SU-DHL-6 (cell line): ENCODE measurements at regions not wholly inside any gene's neighbourhood (a gene's known extent, or its start where the extent isn't known, plus 50 kb on each side); places are given as distances from the start of the nearest gene placed in this dataset.

ENCODE experiments used
- H2AFZ ChIP-seq: fragments of 200-600 bp; sonication (generic); 2 replicates; pipeline ENCODE4 v1.6.1; 2014; ENCODE audit warnings: low read depth, mild to moderate bottlenecking, moderate library complexity, mixed read lengths, antibody characterized with exemption, low read length; ENCODE audit not compliant: severe bottlenecking
- H3F3A ChIP-seq: fragments of 200-600 bp; shearing (Covaris generic); 2 replicates; pipeline ENCODE4 v1.6.0; 2016; ENCODE audit warnings: antibody characterized with exemption, mild to moderate bottlenecking; ENCODE audit not compliant: insufficient read depth
- H3K27ac ChIP-seq: fragments of 200-600 bp; sonication (generic); 2 replicates; pipeline ENCODE4 v1.5.1; 2016; ENCODE audit warnings: low read depth, mild to moderate bottlenecking, low read length, moderate library complexity, mixed read lengths
- H3K27me3 ChIP-seq: fragments of 200-600 bp; sonication (generic), shearing (Covaris generic); 2 replicates; pipeline ENCODE4 v1.6.0; 2014; ENCODE audit warnings: mild to moderate bottlenecking, low read length
- H3K36me3 ChIP-seq: fragments of 200-600 bp; sonication (generic); 2 replicates; pipeline ENCODE4 v1.6.1; 2014; ENCODE audit warnings: mild to moderate bottlenecking, low read length, mixed read lengths
- H3K4me2 ChIP-seq: fragments of 300-600, 200-600 bp; shearing (Covaris generic), sonication (generic); 2 replicates; pipeline ENCODE4 v1.6.0; 2014; ENCODE audit warnings: low read length, low read depth, mild to moderate bottlenecking; ENCODE audit not compliant: poor library complexity, severe bottlenecking
- H3K4me3 ChIP-seq: fragments of 200-600 bp; sonication (generic); 2 replicates; pipeline ENCODE4 v1.5.1; 2014; ENCODE audit warnings: antibody characterized with exemption, low read length, mild to moderate bottlenecking, mixed read lengths; ENCODE audit not compliant: insufficient read depth, poor library complexity, severe bottlenecking
- H3K79me2 ChIP-seq: fragments of 200-600 bp; sonication (generic); 2 replicates; pipeline ENCODE4 v1.6.1; 2014; ENCODE audit warnings: mild to moderate bottlenecking, low read length, moderate library complexity; ENCODE audit not compliant: insufficient read depth
- H3K9ac ChIP-seq: fragments of 200-600 bp; sonication (generic); 2 replicates; pipeline ENCODE4 v1.7.0; 2014; ENCODE audit warnings: mild to moderate bottlenecking, low read length
- H3K9me2 ChIP-seq: fragments of 200-600 bp; sonication (generic); replicated peaks from 2 replicates; pipeline ENCODE4 v1.6.1; 2014; ENCODE audit warnings: low read length; ENCODE audit not compliant: insufficient read depth
- H3K9me3 ChIP-seq: fragments of 200-600 bp; sonication (generic); 2 replicates; pipeline ENCODE4 v1.6.1; 2014; ENCODE audit warnings: low read length, mixed read lengths; ENCODE audit not compliant: insufficient read depth
- H4K20me1 ChIP-seq: fragments of 200-600 bp; sonication (generic); 2 replicates; pipeline ENCODE4 v1.6.1; 2014; ENCODE audit warnings: low read depth, mild to moderate bottlenecking, antibody characterized with exemption, low read length, moderate library complexity, mixed read lengths
- EZH2phosphoT487 ChIP-seq: fragments of 200-600 bp; sonication (generic), shearing (Covaris generic); conservative IDR thresholded peaks from 2 replicates; pipeline ENCODE4 v1.6.1; 2018; ENCODE audit warnings: mild to moderate bottlenecking, antibody characterized with exemption, low read length, moderate library complexity, mixed read lengths
- TF ChIP-seq, protein P1 (sequence below): fragments of 200-600 bp; sonication (generic); IDR thresholded peaks from one replicate; pipeline ENCODE4 v1.5.1; 2017; ENCODE audit warnings: antibody characterized with exemption, mild to moderate bottlenecking, low read length, moderate library complexity; ENCODE audit not compliant: insufficient read depth, poor library complexity, severe bottlenecking

DNA sequence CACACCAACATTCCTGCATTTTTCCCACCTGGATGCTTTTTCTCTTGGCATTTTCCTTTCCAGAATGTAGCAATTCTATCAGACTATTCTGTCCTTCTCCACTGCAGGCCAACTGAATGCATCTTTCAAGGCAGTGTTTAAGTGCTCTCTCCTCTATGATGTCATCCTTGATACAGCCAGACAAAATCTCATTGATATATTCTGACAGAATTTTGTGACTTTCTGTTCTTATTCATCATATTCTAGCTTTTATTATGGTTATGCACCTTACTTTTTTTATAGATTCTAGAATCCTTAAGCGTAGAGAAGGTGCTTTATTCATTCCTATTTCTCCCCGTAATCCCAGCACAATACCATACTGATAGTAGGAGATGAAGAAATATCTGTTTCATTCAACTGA, 355.5 kb upstream of the CCNH start:
- Histone ChIP-seq H3K36me3 (no peaks in the 10 kb centered on the region), H3K9ac (no peak overlapping the region), H2AFZ (no peak overlapping the region), H3F3A (no peaks in the 10 kb centered on the region), H3K27ac (no peak overlapping the region), H3K4me3 (no peak overlapping the region), H3K79me2 (no peaks in the 10 kb centered on the region), H3K9me2 (no peaks in the 10 kb centered on the region), H4K20me1 (no peaks in the 10 kb centered on the region), H3K9me3 (no peaks in the 10 kb centered on the region), H3K27me3 (no peaks in the 10 kb centered on the region), H3K4me2 (no peak overlapping the region)
- TF ChIP-seq, protein P1, sequence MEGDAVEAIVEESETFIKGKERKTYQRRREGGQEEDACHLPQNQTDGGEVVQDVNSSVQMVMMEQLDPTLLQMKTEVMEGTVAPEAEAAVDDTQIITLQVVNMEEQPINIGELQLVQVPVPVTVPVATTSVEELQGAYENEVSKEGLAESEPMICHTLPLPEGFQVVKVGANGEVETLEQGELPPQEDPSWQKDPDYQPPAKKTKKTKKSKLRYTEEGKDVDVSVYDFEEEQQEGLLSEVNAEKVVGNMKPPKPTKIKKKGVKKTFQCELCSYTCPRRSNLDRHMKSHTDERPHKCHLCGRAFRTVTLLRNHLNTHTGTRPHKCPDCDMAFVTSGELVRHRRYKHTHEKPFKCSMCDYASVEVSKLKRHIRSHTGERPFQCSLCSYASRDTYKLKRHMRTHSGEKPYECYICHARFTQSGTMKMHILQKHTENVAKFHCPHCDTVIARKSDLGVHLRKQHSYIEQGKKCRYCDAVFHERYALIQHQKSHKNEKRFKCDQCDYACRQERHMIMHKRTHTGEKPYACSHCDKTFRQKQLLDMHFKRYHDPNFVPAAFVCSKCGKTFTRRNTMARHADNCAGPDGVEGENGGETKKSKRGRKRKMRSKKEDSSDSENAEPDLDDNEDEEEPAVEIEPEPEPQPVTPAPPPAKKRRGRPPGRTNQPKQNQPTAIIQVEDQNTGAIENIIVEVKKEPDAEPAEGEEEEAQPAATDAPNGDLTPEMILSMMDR, result no peak
- TF ChIP-seq EZH2phosphoT487, result no peak

DNA sequence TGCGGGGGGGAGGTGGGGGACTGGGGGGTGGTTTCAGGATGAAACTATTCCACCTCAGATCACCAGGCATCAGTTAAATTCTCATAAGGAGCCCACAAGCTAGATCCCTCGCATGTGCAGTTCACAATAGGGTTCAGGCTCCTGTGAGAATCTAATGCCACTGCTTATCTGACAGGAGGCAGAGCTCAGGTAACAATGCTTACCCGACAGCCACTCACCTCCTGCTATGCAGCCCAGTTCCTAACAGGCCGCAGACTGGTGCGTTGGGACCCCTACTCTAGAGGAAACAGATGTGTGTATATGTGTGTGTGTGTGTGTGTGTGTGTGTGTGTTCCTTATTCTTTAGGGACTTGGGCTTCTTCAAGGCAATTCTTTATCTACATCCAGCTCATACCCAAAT, 352.3 kb upstream of the CCNH start:
- Histone ChIP-seq H3K4me3 (no peak overlapping the region), H3K27ac (no peak overlapping the region), H3K9ac (no peak overlapping the region), H3K9me2 (no peaks in the 10 kb centered on the region), H3K27me3 (no peaks in the 10 kb centered on the region), H3K36me3 (no peaks in the 10 kb centered on the region), H3K79me2 (no peaks in the 10 kb centered on the region), H4K20me1 (no peaks in the 10 kb centered on the region), H3K9me3 (no peaks in the 10 kb centered on the region), H3F3A (no peaks in the 10 kb centered on the region), H2AFZ (no peak overlapping the region), H3K4me2 (no peak overlapping the region)
- TF ChIP-seq, protein P1, result no peak
- no peak for TF ChIP-seq EZH2phosphoT487

- H3K4me3 ChIP-seq, result no peak overlapping the region
- no peaks in the 10 kb centered on the region for H3K27me3 ChIP-seq
Observed at GRCh38 chr5:87762631-87763030, 349.9 kb upstream of the CCNH start.

More at GRCh38 chr5:87762631-87763030, 349.9 kb upstream of the CCNH start:
- TF ChIP-seq EZH2phosphoT487, result no peak
- TF ChIP-seq, protein P1, result no peak
- Histone ChIP-seq H3K4me2 (no peak overlapping the region), H3K36me3 (no peaks in the 10 kb centered on the region), H3K9me3 (no peaks in the 10 kb centered on the region), H3F3A (no peaks in the 10 kb centered on the region), H2AFZ (no peak overlapping the region), H3K79me2 (no peaks in the 10 kb centered on the region), H4K20me1 (no peaks in the 10 kb centered on the region), H3K9ac (no peak overlapping the region), H3K27ac (no peak overlapping the region), H3K9me2 (no peaks in the 10 kb centered on the region)
